Skeletal muscle cell (primary cell): ENCODE measurements at regions not wholly inside any gene's neighbourhood (a gene's known extent, or its start where the extent isn't known, plus 50 kb on each side); places are given as distances from the start of the nearest gene placed in this dataset.
A peak's percentile ranks its signal among the peaks of the same experiment; 100 is the strongest.
"Not testable (repeated sequence)": the region's sequence is repeated elsewhere in the genome, so short reads cannot be mapped to it uniquely, and the experiment has no call there.

Experiments used
- DNase-seq: peaks from one replicate; pipeline ENCODE4 v3.0.0-alpha.2; 2010; ENCODE audit warnings: low read depth
- H3K4me3 ChIP-seq: 2 replicates; pipeline ENCODE4 v1.5.1; 2011; ENCODE audit warnings: low read depth, mild to moderate bottlenecking, control low read depth, low read length, moderate library complexity

DNA sequence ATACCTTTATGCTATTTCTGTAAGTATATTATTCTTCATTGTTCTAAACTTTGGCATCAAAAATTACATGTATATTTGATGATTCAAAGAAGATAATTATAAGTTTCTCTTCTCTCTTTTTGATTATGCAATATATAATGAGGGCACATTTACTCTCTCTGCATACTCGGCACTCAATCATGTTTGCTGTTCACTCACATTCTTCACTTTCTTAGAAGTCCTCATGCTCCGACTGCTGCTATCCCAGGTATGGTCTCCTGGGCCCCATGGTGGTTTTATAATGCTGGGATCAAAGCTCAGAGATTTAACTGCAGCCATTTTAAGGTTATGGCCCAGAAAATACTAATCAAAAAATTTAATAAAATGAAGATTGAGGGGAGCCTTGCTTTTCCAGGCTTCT, 529.7 kb upstream of the IL12A start:
- no peak for DNase-seq
- no peak overlapping the region for H3K4me3 ChIP-seq

DNA sequence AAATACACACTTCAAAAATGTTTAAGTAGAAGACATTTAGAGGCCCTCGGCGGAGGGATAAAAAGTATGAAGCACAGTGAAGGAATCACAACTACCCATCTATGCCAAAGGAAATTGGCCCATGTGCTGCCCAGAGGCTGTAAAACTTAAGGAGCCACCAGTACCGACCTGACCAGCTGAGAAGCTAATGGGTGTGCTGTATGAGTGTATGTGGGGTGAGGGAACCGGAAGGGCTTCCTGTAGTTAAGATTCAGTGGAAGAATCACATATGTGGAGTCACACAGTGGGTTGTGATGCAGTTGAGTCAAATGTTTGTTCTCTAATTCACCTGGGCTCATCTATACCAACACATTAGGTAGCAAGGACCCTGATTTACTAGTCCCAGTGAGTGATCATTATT, 516.0 kb upstream of the IL12A start:
- no peak for DNase-seq
- H3K4me3 ChIP-seq, result no peak overlapping the region

DNA sequence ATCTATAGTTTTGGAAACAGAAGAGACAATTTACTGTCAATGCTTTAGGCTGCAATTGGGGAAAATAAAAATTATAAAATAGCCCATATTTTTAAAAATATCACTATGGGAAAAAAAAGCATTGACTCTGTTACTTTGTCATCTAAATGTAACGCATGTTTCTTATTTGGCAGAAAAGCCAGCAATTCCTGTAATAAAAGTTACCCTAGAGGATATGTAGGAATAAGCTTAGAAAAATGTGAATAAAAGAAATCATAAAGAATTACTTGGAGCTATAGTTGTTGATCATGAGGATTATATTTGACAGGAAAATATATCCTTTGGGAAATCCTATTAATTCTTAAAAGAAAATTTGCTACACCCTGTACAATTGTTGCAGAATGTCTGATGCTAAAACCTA, 515.4 kb upstream of the IL12A start:
- DNase-seq, result no peak
- no peak overlapping the region for H3K4me3 ChIP-seq

DNA sequence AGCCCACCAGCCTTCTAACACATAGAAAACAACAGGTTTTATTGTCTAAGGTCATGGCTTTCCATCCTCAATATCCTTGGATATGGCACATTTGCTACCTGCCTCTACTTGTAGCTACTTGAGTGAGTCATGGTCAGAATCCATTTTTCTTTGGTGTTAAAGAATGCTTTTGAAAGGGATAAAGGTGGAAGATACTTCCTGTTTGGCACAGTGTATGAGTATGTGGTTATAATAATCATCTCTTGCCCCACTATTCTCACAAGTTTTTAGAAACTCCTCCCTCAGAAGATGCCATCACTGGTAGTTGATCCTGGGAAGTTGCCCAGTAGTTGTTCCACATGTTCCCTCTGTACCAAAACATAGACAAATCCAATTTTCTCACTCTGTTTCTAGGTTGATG, 508.6 kb upstream of the IL12A start:
- no peak for DNase-seq
- H3K4me3 ChIP-seq, result no peak overlapping the region

DNA sequence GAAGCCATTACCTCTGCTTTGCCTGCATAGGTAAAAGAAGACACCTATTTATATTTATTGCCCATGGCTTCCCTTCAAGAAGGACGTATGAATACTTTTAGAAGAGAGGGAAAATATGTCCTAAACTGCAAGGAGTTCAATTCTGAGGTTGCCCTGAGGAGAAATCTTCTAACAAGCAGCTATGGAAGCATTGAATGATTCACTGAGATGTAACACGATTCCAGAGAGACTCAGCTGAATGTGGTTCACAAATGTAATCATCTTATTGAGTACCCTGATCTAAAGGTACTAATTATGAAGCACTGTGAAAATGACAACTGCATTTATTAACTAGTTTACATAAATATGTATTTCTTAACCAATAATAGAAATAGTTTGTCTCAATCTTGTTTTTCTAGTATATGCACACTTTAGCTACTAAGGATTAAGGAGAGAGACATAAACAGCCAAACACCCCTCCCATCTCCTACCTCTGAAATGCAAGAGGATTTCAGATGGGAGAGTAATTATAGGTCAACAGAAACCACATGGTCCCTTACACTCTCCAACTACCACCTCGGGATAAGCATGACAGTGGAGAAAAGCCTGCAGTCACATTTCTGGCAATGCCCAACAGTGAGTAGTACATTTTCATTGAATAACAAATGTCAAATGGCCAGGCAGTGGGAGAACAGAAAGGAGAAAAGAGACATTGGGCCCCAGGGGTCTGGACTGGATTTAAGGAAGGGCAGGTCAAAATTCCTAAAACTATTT, 506.2 kb upstream of the IL12A start:
- no peak overlapping the region for H3K4me3 ChIP-seq
- DNase-seq, result no peak

DNA sequence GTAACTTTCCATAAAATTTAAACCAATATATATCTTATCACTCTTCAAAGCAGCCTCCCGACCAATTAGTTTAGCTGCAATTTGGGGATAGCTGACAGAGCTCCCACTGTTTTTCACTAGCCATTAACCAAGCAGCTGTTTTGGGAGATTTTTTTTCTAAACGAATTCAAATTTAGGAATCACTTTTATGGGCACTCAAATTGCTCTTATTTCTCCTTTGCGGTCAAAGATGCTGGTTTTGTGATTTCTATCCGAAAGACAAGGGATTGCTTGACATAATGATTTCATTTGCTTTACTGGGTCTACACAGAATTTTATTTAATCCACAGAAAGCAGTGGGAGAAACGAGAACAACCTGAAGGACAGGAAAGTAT, 505.7 kb upstream of the IL12A start:
- no peak overlapping the region for H3K4me3 ChIP-seq
- DNase-seq, result no peak

DNA sequence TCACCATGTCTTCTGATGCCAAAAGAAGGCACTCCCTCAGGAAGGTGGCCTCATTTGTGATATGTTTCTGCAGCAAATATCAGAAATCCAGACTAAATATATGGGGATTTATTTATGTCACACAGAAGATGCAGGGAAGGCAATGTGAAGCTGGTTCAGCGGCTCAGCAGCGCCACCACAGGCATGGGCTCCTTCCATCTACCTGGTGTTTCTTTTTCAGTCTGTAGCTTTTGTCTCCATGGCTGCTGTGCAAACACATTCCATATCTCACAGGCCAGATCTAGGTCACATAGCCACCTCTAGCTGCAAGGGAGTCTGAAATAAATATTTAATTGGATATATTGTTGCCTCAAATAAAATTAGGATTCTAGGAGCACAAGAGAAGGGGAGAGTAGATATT, 502.1 kb upstream of the IL12A start:
- no peak overlapping the region for H3K4me3 ChIP-seq
- no peak for DNase-seq

DNA sequence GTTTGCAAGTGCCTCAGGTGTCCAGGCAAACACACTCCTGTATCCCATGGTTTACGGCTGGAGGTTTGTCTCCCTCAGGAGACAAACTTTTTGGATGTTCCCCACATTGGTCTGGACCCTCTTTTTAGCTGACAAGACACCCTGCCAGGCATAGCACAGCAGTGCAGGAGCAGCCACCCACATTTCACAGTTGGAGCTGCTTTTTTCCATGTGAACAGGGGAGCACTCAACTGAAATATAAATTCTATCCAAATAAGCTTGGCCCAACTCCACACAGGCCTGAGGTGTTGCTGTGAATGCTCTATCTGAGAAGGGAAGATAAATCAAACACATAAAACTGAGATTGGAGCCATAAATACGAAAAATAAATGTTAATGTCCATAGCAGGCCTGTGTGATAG, 501.3 kb upstream of the IL12A start:
- no peak overlapping the region for H3K4me3 ChIP-seq
- no peak for DNase-seq

DNA sequence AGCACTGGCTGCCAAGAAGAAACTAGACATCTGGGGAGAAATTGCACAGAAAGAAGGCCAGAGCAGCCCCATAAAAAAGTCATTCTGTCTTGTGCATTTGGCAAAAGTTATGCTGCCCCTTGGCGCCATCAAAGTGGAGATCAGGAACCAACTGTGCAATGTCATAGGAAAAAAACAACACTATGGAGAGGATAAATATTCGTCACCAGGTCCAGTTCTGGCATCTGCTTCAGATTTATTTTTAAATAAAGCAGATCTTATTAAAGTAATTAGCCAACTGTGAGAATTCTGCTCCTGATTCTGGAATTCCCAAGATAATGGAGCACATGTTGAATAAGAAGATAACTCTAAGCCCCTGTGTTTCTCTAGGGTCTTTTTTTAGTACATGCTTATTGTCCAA, 500.0 kb upstream of the IL12A start:
- H3K4me3 ChIP-seq, result no peak overlapping the region
- no peak for DNase-seq

DNA sequence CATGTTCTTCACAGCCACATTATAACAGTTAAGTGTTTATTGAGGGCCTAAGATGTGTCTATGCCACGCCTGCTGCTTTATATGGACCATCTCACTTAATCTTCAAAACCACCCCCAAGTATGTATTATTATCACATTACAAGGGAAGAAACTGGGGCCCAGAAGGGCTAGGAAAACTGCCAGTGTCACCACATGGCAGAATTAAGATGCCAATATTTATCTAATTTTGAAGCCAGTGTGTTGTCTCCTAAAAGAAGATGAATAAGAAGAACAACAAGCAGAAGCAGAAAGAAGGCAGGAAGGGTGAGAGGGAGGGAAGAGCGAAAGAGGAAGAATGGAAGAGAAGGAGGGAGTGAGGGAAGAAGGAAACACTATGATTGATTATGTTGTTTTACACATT, 491.3 kb upstream of the IL12A start:
- no peak for DNase-seq
- H3K4me3 ChIP-seq, result no peak overlapping the region

DNA sequence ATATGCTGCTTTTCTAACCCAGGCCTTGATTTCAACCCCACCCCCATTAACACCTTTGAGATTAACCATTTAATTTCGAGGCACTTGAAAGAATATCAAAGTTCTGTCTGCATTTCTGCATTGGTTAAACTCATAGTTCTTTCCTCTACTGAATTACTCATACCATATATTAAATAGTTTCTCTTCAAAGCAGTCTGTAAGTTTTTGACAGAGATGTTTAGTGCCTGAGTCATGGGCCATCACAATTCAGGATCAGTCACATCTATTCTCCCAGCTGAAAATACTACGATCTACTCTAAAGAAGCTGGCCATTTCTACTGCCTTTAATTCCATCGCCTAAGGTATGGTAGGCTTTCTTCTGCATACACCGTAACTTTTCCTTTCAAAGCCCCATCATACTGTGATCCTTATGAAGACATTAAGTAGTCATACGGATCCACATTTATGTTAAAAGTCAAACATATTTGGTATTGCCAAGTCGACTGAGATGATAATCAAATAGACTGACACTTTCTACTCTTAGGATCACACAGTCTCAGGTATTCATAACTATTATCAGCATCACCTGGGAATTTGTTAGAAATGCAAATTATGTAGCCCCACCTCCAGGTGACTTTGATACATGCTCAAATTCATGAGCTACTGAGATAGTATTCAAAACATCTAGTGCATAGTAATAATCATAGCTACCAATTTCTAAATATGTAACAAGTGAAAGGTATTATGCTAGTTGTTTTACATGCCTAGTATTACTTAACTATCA, 489.4 kb upstream of the IL12A start:
- DNase-seq, result peak; percentile 15
- no peak overlapping the region for H3K4me3 ChIP-seq

DNA sequence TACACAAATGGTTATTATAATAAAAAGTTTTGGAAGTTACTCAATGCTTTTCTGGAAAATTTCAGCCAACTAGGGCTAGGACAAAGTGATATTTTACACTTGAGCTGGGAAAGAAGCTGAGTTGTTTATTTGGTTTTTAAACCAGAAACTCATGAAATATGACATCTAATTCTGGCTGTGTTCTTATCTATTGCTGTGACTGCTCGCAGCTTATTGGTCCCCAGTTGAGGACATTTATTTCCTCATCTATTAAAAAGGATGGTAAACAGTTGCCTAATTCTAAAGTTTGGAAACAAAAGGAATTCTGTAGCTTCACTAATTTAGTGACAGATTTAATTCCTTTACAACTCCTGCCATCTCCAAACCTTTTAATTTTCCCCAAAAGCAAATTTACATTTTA, 487.6 kb upstream of the IL12A start:
- no peak overlapping the region for H3K4me3 ChIP-seq

DNA sequence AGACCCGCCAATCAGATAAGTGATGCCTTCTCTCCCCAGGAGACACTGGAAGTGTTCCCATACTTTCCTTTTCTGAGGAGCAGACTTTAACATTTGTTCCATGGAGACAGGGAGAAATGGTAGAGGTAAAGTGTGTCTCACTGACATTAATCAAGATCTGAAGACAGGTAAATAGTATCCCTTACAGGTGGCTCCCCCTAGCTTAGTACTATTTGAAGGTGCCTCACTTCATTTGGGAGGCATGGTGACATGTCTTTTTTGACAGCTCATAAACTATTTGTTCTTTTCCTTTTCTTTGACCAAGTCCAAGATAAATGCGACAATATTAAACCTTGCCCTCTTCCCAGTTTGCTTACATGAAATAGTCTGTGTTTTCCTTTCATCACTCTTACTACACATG, 485.6 kb upstream of the IL12A start:
- H3K4me3 ChIP-seq, result no peak overlapping the region
- DNase-seq, result no peak

More for the DNA sequence above, 487.6 kb upstream of the IL12A start:
- no peak for DNase-seq

DNA sequence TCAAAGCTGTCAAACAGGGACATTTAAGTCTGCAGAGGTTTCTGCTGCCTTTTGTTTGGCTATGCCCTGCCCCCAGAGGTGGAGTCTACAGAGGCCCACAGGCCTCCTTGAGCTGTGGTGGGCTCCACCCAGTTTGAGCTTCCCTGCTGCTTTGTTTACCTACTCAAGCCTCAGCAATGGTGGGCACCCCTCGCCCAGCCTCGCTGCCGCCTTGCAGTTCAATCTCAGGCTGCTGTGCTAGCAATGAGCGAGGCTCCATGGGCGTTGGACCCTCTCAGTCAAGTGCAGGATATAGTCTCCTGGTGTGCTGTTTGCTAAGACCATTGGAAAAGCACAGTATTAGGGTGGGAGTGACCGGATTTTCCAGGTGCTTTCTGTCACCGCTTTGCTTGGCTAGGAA, 477.6 kb upstream of the IL12A start:
- not testable (repeated sequence) for H3K4me3 ChIP-seq, DNase-seq

DNA sequence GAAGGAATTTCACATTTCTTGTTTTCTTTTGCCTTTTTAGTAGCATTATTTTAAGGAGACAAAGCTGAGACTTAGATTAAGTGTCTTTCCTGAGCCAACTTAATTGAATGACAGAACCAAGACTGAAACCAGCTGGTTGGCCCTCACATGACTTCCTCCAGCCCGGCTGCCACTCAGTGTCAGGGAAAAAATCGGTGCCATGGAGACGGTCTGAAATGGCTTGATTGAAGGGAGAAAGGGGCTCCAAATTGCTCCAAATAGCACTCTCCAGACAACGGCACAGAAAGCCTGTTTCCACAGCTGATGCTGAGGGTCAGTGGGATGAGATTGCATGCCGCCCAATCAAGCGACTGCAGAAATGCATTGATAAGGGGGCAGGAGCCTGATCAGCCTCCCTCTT, 475.2 kb upstream of the IL12A start:
- no peak overlapping the region for H3K4me3 ChIP-seq
- no peak for DNase-seq

DNA sequence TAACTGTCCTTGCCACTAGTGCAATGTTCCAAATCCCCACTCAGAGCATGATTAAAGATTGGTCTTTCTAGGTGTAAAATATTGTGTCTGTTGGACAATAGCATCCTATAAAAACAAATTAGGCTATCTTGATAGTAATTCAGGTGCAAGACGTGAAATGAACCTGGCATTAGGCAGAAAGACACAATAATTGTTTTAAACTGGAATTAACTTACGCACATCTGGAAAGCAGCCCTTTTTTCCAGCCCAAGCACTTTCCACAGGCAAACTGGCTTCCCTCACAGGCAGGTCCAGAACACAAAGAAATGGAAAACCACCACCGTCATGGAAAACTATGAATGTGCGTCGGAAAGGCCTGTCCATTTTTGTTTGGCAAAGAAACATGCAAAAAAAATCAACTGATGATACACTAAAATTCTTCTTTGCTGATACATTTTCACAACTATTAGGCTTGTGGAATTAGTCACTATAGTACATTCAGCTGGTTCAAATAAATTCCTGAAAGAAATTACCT, 474.7 kb upstream of the IL12A start:
- DNase-seq, result no peak
- H3K4me3 ChIP-seq, result no peak overlapping the region

DNA sequence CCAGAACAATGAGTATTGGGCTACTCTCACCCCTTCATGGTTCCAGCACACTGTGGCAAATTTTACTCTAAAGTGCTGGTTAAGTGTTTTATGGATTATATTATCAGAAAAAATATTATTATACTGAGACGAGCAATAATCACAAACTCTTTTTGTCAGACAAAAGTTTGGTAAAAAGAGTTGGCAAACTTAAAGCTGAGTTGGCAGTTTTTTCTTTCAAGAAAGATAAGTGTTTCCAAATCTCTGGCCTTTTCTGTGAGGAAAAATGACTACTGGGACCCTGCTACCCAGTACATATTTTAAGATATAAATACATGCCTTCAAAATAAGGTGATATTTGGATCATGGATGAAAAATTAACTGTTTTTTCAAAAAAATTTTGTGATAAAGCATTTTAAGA, 471.5 kb upstream of the IL12A start:
- no peak overlapping the region for H3K4me3 ChIP-seq
- no peak for DNase-seq

DNA sequence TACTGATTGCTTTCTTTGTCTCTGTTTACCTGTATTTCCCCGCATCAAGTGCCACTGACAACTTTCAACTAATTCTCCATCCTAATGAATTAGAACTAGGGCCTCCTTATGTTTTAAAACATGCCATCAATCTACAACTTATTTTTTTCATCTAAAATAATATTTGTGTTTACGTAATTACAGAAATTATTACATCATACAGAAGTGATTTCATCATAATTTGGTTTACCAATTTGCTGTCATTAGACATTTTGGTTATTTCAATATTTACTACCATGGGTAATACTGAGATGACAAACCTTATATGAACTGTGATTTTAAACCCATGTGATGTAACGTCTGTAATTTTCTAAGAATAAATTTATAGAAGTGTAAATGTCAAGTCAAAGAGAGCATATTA, 468.0 kb upstream of the IL12A start:
- H3K4me3 ChIP-seq, result no peak overlapping the region
- DNase-seq, result no peak

DNA sequence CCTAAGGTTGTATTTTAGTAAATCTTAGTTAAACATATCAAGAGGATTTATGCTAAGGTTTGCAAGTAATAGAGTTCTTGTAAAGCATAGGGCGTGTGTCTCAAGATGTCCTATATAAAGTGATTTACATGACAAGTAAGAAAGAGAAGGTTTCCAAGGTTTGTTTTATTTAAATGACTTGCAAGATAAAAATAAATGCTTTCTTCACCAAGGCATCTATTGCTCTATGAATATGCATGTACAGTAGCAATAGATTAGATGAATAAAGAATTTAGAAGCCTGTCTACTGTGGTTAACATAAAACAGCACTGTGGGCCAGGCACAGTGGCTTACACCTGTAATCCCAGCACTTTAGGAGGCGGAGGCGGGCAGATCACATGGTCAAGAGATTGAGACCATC, 466.4 kb upstream of the IL12A start:
- no peak for DNase-seq
- no peak overlapping the region for H3K4me3 ChIP-seq

DNA sequence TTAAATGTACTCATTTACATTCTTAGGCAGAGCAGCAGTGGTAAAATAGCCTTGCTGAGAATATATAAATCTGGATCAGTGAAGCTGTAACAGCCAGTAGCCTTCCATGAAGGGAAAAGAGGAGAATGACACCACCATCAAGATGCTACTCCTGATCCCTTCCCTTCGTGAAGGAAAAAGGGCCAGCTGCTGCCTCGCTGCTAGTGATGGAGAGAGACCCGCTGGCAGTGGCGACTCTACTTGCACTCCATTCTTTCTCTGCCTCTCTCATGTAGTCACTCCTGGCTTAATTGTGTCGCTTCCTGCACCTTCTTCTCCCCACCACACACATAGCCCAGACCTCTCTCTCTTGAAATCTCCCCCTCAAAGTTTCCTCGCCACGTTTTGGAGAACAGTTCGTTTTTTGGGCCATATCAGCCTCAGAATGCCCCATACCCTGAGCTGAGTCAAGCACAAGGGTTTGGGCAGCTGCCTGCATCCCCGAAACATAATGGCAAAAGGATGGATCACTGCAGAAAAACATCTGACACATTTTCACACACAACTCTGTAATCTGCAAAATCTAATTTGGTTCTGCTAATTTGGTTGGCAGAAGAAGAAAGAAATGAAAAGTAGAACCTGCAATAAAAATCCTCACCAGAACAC, 460.3 kb upstream of the IL12A start:
- no peak overlapping the region for H3K4me3 ChIP-seq
- DNase-seq, result no peak

DNA sequence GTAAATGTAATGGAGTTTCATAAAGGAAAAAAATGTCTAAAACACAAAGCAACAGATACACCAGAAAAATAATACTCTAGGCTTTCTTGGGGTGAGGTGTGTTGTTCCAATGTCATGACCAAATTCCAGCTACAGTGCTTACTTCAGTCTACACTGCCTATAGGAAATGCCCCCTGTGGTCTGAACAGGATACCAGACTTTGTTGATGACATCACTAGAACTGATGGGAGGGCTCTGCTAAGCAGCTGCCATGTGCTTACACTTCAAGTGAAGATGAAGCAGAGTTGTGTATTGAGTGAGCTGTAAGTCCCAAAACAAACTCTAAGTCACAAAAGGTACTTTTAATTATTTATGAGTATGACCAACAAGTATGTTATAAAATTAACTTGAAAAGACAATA, 456.1 kb upstream of the IL12A start:
- no peak overlapping the region for H3K4me3 ChIP-seq
- no peak for DNase-seq
